Skeletal muscle cell (primary cell): ENCODE measurements at regions not wholly inside any gene's neighbourhood (a gene's known extent, or its start where the extent isn't known, plus 50 kb on each side); places are given as distances from the start of the nearest gene placed in this dataset.

ENCODE experiments used
- DNase-seq: peaks from one replicate; pipeline ENCODE4 v3.0.0-alpha.2; 2010; ENCODE audit warnings: low read depth
- H3K4me3 ChIP-seq: 2 replicates; pipeline ENCODE4 v1.5.1; 2011; ENCODE audit warnings: low read depth, mild to moderate bottlenecking, control low read depth, low read length, moderate library complexity

- DNase-seq: no peak
- H3K4me3 ChIP-seq: no peak overlapping the region
These were observed 128.2 kb downstream of the CPEB2 start for GRCh38 chr4:15130441-15130840.

GRCh38 chr4:15131551-15131950 lies 129.3 kb downstream of the CPEB2 start:
- no peak overlapping the region for H3K4me3 ChIP-seq
- no peak for DNase-seq

- no peak for DNase-seq
- no peak overlapping the region for H3K4me3 ChIP-seq
These were observed 130.5 kb downstream of the CPEB2 start for GRCh38 chr4:15132739-15133138.

GRCh38 chr4:15139599-15139998 lies 137.3 kb downstream of the CPEB2 start:
- no peak for DNase-seq
- H3K4me3 ChIP-seq: no peak overlapping the region

- no peak overlapping the region for H3K4me3 ChIP-seq
- no peak for DNase-seq
These were observed 139.9 kb downstream of the CPEB2 start for GRCh38 chr4:15142201-15142600.

- H3K4me3 ChIP-seq: no peak overlapping the region
- no peak for DNase-seq
These were observed 141.3 kb downstream of the CPEB2 start for GRCh38 chr4:15143551-15143950.

- DNase-seq: no peak
- H3K4me3 ChIP-seq: no peak overlapping the region
These were observed 142.1 kb downstream of the CPEB2 start for GRCh38 chr4:15144249-15144966.

GRCh38 chr4:15144967-15145295 lies 142.7 kb downstream of the CPEB2 start:
- H3K4me3 ChIP-seq: no peak overlapping the region
- no peak for DNase-seq

- DNase-seq: no peak
- H3K4me3 ChIP-seq: no peak overlapping the region
These were observed 143.4 kb downstream of the CPEB2 start for GRCh38 chr4:15145709-15146108.

GRCh38 chr4:15147714-15148113 lies 145.4 kb downstream of the CPEB2 start:
- DNase-seq: no peak
- no peak overlapping the region for H3K4me3 ChIP-seq

- DNase-seq: no peak
These were observed 145.9 kb downstream of the CPEB2 start for GRCh38 chr4:15148199-15148598.

GRCh38 chr4:15148691-15149090 lies 146.4 kb downstream of the CPEB2 start:
- H3K4me3 ChIP-seq: no peak overlapping the region
- DNase-seq: no peak

More at GRCh38 chr4:15148199-15148598, 145.9 kb downstream of the CPEB2 start:
- no peak overlapping the region for H3K4me3 ChIP-seq

GRCh38 chr4:15149234-15149838 lies 147.1 kb downstream of the CPEB2 start:
- DNase-seq: no peak
- H3K4me3 ChIP-seq: no peak overlapping the region

GRCh38 chr4:15149839-15150592 lies 147.7 kb downstream of the CPEB2 start:
- peak; percentile 59 for DNase-seq

GRCh38 chr4:15150631-15151030 lies 148.3 kb downstream of the CPEB2 start:
- no peak for DNase-seq
- no peak overlapping the region for H3K4me3 ChIP-seq

More at GRCh38 chr4:15149839-15150592, 147.7 kb downstream of the CPEB2 start:
- no peak overlapping the region for H3K4me3 ChIP-seq

- DNase-seq: no peak
- no peak overlapping the region for H3K4me3 ChIP-seq
These were observed 148.8 kb downstream of the CPEB2 start for GRCh38 chr4:15151033-15151432.

- no peak overlapping the region for H3K4me3 ChIP-seq
- no peak for DNase-seq
These were observed 151.4 kb downstream of the CPEB2 start for GRCh38 chr4:15153662-15154061.

GRCh38 chr4:15158406-15159091 lies 156.3 kb downstream of the CPEB2 start:
- DNase-seq: no peak
- H3K4me3 ChIP-seq: no peak overlapping the region

GRCh38 chr4:15159477-15160019 lies 157.3 kb downstream of the CPEB2 start:
- DNase-seq: no peak
- H3K4me3 ChIP-seq: no peak overlapping the region

GRCh38 chr4:15161439-15161838 lies 159.2 kb downstream of the CPEB2 start:
- no peak for DNase-seq
- no peak overlapping the region for H3K4me3 ChIP-seq
